Smooth muscle cell of the brain vasculature (primary cell): ENCODE measurements at regions not wholly inside any gene's neighbourhood (a gene's known extent, or its start where the extent isn't known, plus 50 kb on each side); places are given as distances from the start of the nearest gene placed in this dataset.
"Not testable (repeated sequence)": the region's sequence is repeated elsewhere in the genome, so short reads cannot be mapped to it uniquely, and the experiment has no call there.

Experiments
- DNase-seq: peaks from one replicate; pipeline ENCODE4 v3.0.0-alpha.2; 2012; ENCODE audit warnings: low read depth, low spot score

DNA sequence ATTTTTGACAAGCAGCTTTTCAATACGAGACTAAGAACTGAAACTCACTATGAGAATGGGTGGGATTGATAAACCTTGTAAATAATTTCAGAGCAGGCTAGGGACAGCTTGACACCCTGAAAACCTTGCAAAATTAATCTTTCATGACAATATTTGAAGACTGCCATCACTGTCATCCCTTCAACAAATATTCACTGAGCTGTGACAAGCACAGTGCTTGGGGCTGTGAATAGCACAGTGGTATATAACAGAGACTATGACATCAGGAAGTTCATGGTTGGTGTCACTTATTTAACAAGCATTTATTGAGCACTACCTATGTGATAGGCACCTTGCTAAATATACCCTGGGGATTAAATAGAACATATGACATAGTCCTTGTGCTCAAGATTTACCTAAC is 741.0 kb upstream of the RIOK2 start:
- DNase-seq = no peak

DNA sequence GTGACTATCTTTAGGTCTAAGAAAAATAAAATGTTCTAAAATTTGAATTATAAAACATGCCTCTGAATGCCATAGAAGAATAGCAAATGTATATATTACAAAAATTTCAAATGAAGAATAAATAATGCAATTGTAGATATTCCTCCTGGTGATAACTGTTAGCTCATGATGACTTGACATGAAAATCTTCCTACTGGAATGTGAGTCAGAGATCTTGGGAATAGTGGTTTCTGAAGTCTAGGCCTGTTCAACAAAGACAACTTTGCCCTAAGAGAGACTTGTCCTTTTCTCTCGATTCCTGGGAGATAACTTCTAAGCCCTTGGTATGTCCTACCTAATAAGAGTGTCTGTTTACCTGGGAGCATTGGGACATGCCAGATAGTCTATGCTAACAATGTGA is 746.3 kb upstream of the RIOK2 start:
- no peak for DNase-seq

DNA sequence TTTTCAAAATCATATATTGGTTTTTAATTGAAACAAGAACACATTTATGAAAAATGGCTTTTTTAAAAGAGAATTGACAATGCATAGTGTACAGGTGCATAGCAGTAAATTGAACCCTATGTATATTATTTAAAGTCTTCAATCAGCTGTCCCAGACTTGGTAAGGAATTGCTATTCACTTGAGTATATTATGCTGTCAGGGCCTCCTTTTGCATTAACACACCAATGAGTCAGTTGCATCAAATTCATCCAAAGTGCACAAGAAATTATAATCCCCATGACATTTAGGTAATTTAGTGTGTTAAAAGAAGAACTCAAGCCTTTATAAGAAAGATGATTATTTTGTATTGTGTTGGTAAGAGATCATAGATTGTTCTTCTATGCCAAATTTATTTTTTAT is 748.8 kb upstream of the RIOK2 start:
- no peak for DNase-seq

DNA sequence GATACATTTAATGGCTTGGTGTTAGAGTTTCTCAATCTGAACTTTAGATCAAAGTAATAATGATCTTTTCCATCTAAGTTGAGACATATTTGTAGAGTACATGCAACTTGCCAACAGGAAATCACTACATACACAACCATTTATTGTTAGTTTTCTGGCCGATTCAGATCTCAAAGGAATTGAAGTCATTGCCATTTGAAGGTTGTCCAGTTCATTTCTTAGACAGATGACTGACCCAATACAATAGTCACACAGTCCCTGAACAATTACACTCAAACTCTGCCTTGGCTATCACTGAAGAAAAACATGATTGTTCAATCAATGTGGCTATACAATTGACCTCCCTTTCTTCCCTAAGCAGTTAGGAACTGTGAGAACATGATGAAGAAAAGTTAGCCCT is 753.2 kb upstream of the RIOK2 start:
- DNase-seq = no peak

DNA sequence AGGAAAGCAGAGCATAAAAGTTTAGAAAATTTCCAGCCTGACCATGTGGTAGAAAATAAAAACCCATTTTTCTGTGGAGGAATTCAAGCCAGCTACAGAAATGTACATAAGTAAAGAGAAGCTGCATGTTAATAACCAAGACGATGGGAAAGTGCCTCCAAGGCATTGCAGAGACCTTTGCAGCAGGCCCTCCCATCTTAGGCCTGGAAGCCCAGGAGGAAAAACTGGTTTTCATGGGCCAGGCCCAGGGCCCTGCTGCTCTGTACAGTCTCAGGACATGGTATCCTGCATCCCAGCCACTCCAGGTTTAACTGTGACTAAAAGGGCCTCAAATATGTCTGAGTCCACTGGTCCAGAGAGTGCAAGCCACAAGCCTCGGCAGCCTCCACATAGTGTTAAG is 754.8 kb upstream of the RIOK2 start:
- DNase-seq = no peak

DNA sequence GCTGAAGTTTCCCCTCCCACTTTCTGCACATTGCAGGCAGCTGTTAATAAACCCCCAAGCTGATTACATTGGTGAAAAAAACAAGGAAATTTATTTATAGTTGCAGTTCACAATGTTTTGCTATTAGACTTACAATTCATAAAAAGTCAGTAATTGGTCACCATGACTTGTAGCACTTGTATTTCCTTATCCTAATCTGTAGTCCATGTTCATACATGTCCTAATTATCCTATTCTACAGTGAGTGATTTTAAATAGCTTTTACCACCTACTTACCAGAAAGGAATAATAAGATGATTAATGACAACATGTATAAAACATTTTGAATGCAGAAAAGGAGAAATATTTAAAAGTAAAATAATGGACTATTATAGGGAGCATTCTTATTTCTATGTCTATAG is 760.0 kb upstream of the RIOK2 start:
- DNase-seq = no peak

DNA sequence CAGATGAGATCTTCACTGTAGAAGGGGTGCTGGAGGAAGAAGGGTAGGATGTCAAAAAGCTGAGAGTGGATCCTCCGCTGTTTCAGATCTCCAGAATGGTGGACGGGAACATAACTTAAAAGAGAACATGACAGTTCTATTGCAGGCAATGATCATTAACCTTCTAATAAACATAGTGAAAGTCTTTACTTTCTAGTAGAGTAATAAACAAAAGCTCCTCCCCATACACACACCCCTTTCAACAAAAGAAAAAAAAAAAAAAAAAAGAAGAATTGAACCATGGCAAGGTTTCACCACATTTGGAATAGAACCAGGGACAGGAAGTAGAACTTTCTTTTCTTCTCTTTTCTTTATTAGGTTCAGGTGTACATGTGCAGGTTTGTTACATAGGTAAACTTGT is 768.1 kb upstream of the RIOK2 start:
- DNase-seq = no peak

DNA sequence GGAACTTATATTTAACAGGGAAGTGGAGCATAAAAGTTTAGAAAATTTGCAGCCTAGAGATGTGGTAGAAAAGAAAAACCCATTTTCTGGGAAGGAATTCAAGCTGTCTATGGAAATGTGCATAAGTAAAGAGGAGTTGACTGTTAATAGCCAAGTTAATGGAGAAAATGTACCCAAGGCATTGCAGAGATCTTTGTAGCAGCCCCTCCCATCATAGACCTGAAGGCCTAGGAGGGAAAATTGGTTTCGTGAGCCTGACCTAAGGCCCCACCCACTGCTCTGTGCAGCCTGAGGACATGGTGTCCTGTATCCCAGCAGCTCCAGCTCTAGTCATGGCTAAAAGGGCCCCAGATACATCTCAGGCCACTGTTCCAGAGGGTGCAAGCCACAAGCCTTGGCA is 772.4 kb upstream of the RIOK2 start:
- DNase-seq = no peak

DNA sequence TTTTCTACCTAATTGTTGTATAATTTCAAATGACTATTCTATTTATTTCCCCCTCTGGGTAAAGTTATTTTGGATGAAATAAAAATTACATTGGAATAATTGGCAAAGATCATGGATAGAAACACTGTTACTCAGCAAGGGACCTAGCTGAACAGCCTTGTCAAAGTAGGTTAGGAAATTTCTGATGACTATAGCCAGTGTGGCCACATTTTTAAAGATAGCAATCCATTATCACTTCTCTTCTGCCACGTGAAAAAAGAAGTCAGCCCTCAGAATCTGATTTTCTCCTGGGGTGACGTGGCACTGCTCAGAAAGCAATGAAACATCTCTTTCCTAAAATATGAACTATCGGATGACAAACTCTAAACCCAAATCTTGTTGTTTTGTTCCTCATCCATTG is 784.2 kb upstream of the RIOK2 start:
- no peak for DNase-seq

DNA sequence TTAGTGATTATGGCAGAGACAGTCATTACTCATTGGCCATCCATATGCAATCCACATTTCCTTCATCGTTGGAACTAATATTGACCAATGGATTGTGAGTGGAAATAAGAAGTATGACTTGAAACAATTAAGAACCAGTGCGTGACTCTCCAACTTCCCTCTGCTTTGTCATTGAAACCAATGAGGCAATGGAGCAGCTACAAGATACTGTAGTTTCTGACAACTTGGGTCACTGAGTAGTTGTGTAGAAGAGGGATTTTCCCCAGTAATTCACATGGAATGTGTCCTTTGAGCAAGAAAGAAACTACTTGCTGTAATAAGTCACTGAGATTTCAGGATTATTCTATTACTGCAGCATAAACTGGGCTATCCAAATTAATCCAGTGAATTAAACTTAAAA is 785.3 kb upstream of the RIOK2 start:
- no peak for DNase-seq

DNA sequence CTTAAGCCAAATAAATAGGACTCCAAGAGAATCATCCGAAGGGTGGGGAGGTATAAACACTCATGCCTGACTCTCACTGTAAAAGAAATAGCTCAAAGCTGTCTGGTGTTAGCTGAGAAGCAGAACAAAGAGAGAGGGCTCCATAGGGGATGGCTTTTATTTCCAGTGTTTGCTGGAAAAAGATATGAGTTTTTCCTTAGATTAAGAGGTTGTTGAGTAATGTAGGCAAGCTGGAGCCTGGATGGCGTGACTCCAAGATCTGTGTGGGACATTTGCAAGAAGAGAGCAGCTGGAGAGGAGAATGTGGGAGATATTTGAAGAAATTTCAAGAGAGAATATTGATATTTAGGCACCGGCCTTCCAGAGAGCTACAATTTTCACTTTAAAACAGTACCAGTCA is 793.7 kb upstream of the RGMB start:
- DNase-seq = peak; percentile 12

DNA sequence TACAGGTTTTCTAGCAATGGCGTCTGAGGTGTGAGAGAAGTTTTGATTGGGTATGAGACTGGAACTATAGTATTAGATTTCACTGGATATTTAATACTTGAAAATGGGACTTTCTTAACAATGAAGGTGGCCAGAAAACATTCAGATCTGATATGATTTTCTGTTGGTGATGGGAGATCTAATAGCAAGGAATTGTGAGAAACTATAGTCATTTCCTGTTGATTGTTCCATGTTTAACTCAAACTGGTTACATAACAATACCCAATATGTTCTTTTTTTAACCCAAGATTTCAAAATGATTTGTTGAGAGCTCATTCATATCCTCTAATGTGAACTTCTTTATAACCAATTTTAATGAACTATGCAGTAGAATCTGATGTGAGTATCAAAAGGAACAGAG is 793.2 kb upstream of the RGMB start:
- no peak for DNase-seq

DNA sequence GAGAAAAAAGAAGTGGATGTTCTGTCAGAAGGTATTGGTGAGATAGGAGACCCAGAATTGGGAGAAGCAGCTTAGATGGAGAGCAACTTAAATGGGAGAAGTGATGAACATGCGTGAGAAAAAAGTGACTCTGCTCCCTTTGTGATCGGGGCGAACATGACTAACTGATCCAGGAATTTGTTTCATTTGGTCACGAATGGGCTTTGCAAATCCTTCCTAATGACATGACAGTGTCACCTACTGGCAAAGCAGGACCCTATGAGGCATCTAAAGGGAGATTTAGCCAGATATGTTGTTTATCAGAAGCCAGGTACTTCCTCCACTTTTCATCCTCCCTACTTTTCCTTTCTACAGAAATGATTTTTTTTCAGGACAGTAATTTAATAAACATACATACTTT is 787.4 kb upstream of the RGMB start:
- no peak for DNase-seq

DNA sequence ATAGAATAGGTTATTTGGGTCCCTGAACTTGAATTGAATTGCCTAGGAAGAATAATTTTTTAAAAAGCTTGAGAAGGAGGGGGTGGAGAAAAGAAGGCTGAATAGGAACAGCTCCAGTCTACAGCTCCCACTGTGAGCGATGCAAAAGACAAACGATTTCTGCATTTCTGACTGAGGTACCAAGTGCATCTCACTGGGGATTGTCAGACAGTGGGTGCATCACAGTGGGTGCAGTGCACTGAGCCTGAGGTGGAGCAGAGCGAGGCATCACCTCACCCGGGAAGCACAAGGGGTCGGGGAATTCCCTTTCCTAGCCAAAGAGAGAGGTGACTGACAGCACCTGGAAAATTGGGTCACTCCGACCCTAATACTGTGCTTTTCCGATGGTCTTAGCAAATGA is 782.2 kb upstream of the RGMB start:
- DNase-seq = no peak

DNA sequence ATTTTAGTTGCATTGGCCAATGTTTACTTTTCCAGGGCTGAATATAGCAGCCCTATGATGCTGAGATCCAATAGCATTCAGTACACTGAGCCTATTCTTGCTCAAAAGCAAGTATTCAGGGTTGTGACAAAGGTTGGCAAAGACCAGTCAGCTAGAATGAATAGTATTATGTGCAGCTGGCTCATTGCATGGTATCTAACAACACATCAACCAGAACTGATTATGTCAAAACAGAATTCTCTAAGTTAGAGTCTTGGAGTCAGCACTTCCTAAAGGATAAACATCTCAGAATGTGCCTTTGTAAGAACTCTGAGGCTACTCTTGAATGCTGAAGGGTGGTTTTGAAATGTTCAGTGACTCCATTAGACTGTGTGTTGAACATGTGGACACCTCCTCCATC is 774.5 kb upstream of the RGMB start:
- DNase-seq = no peak

DNA sequence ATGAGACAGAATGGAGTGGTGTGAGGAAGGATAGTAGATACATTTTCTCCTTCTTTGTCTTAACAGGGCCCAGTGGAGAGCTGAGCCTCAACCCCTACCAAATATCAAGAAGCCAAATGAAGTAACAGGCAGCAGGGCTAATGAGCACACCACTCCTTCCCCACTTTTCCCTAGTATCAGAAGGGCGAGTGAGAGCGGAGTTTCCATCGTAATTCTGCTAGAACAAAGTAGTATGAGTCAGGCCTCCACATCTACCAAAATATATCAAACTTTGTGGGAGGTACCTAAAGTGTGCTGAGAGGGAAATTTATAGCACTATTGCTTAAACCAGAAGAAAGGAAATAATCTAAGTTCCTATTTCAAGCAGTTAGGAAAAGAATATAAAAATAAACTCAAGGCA is 769.0 kb upstream of the RGMB start:
- DNase-seq = no peak

DNA sequence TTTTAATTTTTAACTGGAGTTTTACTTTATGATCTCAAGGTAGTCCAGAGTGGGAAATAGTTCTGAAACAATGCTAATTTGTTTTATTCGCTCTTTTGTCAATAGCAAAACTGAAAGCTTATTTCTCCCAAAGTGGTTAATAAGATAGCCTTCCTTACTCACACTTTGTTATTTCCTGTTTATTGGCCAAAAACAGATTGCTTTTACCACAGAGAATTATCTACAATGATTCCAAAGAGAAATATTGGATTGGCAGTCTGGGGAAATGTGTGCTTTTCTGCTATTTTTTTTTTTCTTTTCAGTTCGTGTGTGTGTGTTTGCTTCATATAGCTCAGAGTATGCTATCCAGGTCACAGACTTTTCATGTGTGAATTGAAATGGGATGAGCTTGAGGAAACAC is 756.7 kb upstream of the RGMB start:
- no peak for DNase-seq

DNA sequence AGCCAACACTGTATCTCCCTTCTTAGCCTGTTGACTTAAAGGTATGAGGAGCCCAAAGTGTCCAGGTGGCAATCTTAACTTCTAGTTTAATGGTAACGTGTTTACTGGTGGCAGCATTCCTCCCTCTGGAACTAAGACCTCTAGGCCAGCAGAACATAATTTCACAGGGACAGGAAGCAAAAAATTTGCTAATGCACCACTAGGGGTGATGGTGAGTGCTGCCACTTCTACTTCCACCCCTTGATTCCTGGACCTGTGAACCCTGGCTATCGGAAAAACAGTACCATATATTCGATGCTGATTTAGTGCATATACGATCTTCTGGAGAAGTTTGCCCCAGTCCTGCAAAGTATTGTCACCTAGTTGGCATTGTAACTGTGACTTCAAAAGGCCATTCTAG is 743.2 kb upstream of the RGMB start:
- DNase-seq = not testable (repeated sequence)

DNA sequence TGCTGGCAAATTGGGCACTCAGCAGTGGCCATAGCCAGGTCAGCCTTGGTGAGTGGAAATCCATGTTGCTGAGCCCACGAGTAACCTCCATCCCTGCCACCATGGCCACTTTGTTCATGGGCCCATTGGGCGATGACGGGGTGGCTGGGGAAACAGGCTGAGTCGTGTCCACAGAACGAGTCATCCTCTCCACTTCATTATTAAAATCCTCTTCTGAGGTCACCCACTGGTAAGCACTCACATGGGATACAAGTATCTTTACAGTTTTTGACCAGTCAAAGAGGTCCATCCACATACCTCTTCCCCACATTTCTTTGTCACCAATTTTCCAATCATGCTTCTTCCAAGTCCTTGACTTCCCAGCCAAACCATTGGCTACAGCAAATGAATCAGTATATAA is 742.4 kb upstream of the RGMB start:
- not testable (repeated sequence) for DNase-seq

DNA sequence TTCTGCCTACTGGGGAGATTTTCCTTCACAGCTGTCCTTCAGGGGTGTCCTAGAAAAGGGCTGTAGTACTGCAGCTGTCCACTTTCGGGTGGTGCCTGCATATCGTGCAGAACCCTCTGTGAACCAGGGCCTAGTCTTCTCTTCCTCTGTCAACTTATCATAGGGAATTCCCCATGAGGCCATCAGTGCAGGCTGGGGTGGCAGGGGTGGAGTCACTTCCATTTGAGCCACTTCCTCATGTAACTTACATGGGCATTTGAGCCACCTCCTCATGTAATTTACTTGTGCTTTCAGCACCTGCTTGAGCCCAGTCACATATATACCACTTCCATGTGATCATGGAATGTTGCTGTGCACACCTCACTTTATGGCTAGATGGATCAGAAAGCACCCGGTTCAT is 742.0 kb upstream of the RGMB start:
- no peak for DNase-seq

DNA sequence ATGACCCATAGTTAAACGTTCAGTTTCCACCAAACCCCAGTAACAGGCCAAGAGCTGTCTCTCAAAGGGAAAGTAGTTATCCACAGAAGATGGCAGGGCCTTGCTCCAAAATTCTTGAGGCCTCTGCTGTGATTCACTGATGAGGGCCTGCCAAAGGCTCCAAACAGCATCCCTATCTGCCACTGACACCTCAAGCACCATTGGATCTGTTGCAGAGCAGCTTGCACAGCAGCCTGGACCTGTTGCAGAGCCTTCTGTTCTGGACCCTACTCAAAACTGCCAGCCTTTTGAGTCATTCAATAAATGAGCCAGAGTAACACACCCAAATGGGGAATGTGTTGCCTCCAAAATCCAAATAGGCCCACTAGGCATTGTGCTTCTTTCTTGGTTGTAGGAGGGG is 741.5 kb upstream of the RGMB start:
- no peak for DNase-seq

DNA sequence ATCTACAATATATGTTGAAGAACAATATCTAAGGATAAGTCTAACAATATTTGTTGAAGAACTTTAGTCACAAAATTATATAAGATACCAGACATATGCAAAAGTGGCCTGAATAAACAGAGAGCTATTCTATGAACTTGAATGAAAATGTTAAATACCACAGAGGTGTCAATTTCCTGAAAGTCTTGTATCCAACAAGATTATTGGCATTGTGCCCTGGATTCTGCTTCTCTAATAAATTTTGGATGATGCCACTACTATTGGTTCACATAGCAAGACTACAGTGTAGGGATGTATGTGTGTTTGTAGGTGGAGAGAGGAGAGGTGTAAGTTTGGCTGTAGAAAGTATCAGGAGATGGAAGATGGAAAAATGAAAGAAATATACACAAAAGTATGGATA is 731.8 kb upstream of the RGMB start:
- DNase-seq = no peak

DNA sequence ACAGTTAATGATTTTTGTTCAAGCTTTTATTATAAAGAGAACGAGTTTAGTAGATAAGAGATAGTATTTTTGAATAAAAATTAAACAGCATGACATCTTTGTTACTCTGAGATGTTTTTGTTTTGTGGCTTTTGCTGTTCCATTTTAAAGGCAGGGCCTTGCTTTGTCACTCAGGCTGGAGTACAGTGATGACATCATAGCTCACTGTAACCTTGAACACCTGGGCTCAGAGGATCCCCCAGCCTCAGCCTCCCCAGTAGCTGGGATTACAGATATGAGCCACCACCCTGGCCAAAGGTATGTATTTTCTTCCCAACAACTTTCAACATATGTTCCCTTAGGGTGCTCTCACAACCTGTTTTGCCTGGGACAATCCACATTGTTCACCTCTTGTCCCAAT is 730.9 kb upstream of the RGMB start:
- no peak for DNase-seq

DNA sequence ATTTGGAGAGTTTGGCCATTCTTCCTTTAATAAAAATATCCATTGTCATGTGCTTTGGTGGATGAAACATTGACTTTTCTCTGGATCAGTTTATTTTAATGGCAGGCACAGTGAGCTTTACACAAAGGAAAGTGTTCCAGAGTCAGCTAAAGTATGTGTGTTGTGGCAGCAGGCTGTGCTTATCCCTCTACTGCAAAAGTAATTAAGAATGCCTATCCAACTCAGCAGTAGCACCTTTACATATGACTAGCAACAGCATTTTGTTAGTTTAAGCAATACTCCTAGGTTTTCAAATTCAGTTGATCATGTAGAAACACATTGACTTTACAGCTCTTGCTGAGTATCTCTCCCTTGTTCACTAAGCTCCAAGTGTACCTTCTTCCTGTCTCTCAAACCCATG is 730.5 kb upstream of the RGMB start:
- DNase-seq = no peak

DNA sequence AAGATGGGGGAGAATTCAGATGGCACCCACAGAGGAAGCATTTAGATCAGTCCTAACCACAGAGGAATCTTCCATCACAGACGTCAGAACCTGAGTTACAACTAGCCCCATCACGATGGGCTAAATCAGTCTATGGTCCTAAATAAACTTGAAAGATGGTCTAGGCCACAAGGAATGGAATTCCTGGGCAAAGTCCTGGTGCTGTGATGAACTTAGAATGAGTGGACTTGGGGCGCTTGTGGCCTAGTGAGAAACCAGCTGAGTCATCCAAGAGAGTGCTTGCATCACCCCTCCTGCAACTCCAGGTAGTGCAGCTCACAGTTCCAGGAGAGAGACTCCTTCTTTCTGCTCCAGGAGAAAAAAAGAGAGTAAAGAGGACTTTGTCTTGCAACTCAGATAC is 722.9 kb upstream of the RGMB start:
- DNase-seq = no peak
